WTC11 (cell line): ENCODE measurements at regions not wholly inside any gene's neighbourhood (a gene's known extent, or its start where the extent isn't known, plus 50 kb on each side); places are given as distances from the start of the nearest gene placed in this dataset.

Source experiments
- ATF3 ChIP-seq: sonication (generic); formaldehyde crosslinking; conservative IDR thresholded peaks from 2 replicates; pipeline ENCODE4 v1.8.1; 2022; ENCODE audit warnings: mild to moderate bottlenecking, missing genetic modification reagents
- CREB1 ChIP-seq: sonication (generic); formaldehyde crosslinking; IDR thresholded peaks from 2 replicates; pipeline ENCODE4 v1.8.0; 2023; ENCODE audit warnings: mild to moderate bottlenecking, missing genetic modification reagents
- CTCF ChIP-seq: fragments of 200-600 bp; IDR thresholded peaks from 2 replicates; pipeline ENCODE4 v1.8.0; 2022; ENCODE audit warnings: antibody characterized with exemption
- ETV6 ChIP-seq: sonication (generic); formaldehyde crosslinking; IDR thresholded peaks from 2 replicates; pipeline ENCODE4 v1.8.1; 2022; ENCODE audit warnings: mild to moderate bottlenecking, missing genetic modification reagents
- FOXK1 ChIP-seq: sonication (generic); formaldehyde crosslinking; IDR thresholded peaks from 2 replicates; pipeline ENCODE4 v1.8.0; 2022; ENCODE audit warnings: mild to moderate bottlenecking, moderate library complexity, missing genetic modification reagents
- FOXP4 ChIP-seq: sonication (generic); formaldehyde crosslinking; IDR thresholded peaks from 2 replicates; pipeline ENCODE4 v1.8.0; 2022; ENCODE audit warnings: mild to moderate bottlenecking, missing genetic modification reagents
- IRF2 ChIP-seq: sonication (generic); formaldehyde crosslinking; IDR thresholded peaks from 2 replicates; pipeline ENCODE4 v1.8.0; 2022; ENCODE audit warnings: low read depth, missing genetic modification reagents, borderline replicate concordance
- MAX ChIP-seq: sonication (generic); formaldehyde crosslinking; IDR thresholded peaks from 2 replicates; pipeline ENCODE4 v1.8.0; 2022; ENCODE audit warnings: mild to moderate bottlenecking, missing genetic modification reagents
- USF2 ChIP-seq: sonication (generic); formaldehyde crosslinking; IDR thresholded peaks from 2 replicates; pipeline ENCODE4 v1.8.1; 2023; ENCODE audit warnings: mild to moderate bottlenecking, missing genetic modification reagents, moderate library complexity

- TF ChIP-seq CTCF (no peak), FOXK1 (CRISPR knock-in tag) (no peak), FOXP4 (no peak), USF2 (CRISPR knock-in tag) (no peak), CREB1 (CRISPR knock-in tag) (no peak), IRF2 (CRISPR knock-in tag) (no peak), ATF3 (CRISPR knock-in tag) (no peak), MAX (no peak), ETV6 (no peak)
Measured at GRCh38 chr9:27645161-27645840, 72.0 kb upstream of the C9orf72 start.
